Heart left ventricle (tissue), 16 donors: ENCODE measurements at regions not wholly inside any gene's neighbourhood (a gene's known extent, or its start where the extent isn't known, plus 50 kb on each side); places are given as distances from the start of the nearest gene placed in this dataset.

ENCODE experiments used
- ATAC-seq, 4 donors: fragments of 200-7000 bp; cut with Tn5 transposase; one replicate each; pipeline ENCODE4 v1.9.1; 2020 to 2022; ENCODE audit warnings: moderate library complexity in 4 of 4, mild to moderate bottlenecking in 3 of 4, moderate number of reproducible peaks in 1 of 4
- DNase-seq, 5 donors: peaks; one replicate each; pipeline ENCODE4 v3.0.0-alpha.2; 2020
- H3K27ac ChIP-seq, 12 donors: fragments of 200-600 bp; sonication (generic) in 4 of 12; one replicate each; pipeline versions ENCODE4 v1.5.0 to v1.8.0; 2016 to 2022; ENCODE audit warnings: mild to moderate bottlenecking in 2 of 12
- H3K27me3 ChIP-seq, 9 donors: fragments of 200-600 bp; sonication (generic) in 2 of 9; one replicate each; pipeline versions ENCODE4 v1.5.1 to v1.8.0; 2016 to 2022; ENCODE audit warnings: mild to moderate bottlenecking in 3 of 9
- H3K36me3 ChIP-seq, 9 donors: fragments of 200-600 bp; sonication (generic) in 2 of 9; one replicate each; pipeline versions ENCODE4 v1.5.0 to v1.8.0; 2018 to 2022; ENCODE audit warnings: mild to moderate bottlenecking in 2 of 9
- H3K4me1 ChIP-seq, 12 donors: fragments of 200-600 bp; sonication (generic) in 4 of 12; one replicate each; pipeline versions ENCODE4 v1.5.0 to v1.8.0; 2016 to 2022; ENCODE audit warnings: mild to moderate bottlenecking in 3 of 12
- H3K4me3 ChIP-seq, 12 donors: fragments of 200-600 bp; sonication (generic) in 4 of 12; one replicate each; pipeline versions ENCODE4 v1.5.0 to v1.8.0; 2017 to 2022; ENCODE audit warnings: mild to moderate bottlenecking in 9 of 12, moderate library complexity in 4 of 12
- H3K9me3 ChIP-seq, 12 donors: fragments of 200-600 bp; sonication (generic) in 4 of 12; one replicate each; pipeline versions ENCODE4 v1.5.0 to v1.8.0; 2016 to 2022; ENCODE audit warnings: mild to moderate bottlenecking in 1 of 12
- POLR2A ChIP-seq, 2 donors: fragments of 450-650 bp; IDR thresholded peaks; one replicate each; pipeline ENCODE4 v1.6.1; 2017; ENCODE audit warnings: antibody characterized with exemption in 2 of 2, mild to moderate bottlenecking in 2 of 2, moderate library complexity in 2 of 2
- WGBS, 4 donors: extraction: QIAGEN DNeasy Blood & Tissue Kit in 2 of 4; methylation state at CpG; one replicate each; pipeline versions ENCODE4 v1.1.5 to v1.1.7; 2013 to 2018; 5-methylcytosine and 5-hydroxymethylcytosine counted together
- intact Hi-C, 10 donors: fragments of 100-400 bp; cut with DNase I; formaldehyde crosslinking; loops; one replicate each; pipeline versions ENCODE4 v1.11.1 to v1.14.2; 2022
- TF ChIP-seq, protein P1 (sequence below), 12 donors: fragments of 200-600 bp; sonication (generic) in 4 of 12; IDR thresholded peaks; one replicate each; pipeline versions ENCODE4 v1.5.0 to v1.8.0; 2018 to 2022; ENCODE audit warnings: antibody characterized with exemption in 12 of 12, mild to moderate bottlenecking in 5 of 12
- donor health status: ischemic (EF 13 %, LVEDD 7.1; RV severe dilation, severe dysfunction).
- donor health status: healthy with polysubstance abuse.
- donor health status: DM: no; HTN: yes; CAD: no.
- donor health status: DM: no; HTN: no; CAD: no.
- donor health status: ischemic (EF 25% LVEDD 6.9; RV normal size, moderate dysfunction).
- donor health status: ischemic (EF 25% LVEDD 5.7; RV mildly dilated, moderate dysfunction).
- donor health status: healthy.
- donor health status: DM: yes; HTN: yes; CAD: no.
- donor health status: ischemic (EF 35%, LVEDD 5.7; RV mildly dilated, moderate dysfunction).
- donor health status: nonischemic (EF 11% LVEDD 7.7; RV severe dilation, severe dysfunction).
- donor health status: DM: yes; HTN: yes; CAD: no.
- donor health status: PGD.
- donor health status: ischemic (EF 29% LVEDD 5.4; RV normal size, mild dysfunction).
- donor health status: nonischemic (EF 23%, LVEDD 6.1; RV moderate dilation, normal function).

- no peak for DNase-seq
- H3K4me1 ChIP-seq = peaks cover 0 to 14% (median 2%) of the 10 kb centered on the region in 12 donors
- H3K9me3 ChIP-seq = peaks cover 0 to 4% (median 0%) of the 10 kb centered on the region in 12 donors
- TF ChIP-seq, protein P1, sequence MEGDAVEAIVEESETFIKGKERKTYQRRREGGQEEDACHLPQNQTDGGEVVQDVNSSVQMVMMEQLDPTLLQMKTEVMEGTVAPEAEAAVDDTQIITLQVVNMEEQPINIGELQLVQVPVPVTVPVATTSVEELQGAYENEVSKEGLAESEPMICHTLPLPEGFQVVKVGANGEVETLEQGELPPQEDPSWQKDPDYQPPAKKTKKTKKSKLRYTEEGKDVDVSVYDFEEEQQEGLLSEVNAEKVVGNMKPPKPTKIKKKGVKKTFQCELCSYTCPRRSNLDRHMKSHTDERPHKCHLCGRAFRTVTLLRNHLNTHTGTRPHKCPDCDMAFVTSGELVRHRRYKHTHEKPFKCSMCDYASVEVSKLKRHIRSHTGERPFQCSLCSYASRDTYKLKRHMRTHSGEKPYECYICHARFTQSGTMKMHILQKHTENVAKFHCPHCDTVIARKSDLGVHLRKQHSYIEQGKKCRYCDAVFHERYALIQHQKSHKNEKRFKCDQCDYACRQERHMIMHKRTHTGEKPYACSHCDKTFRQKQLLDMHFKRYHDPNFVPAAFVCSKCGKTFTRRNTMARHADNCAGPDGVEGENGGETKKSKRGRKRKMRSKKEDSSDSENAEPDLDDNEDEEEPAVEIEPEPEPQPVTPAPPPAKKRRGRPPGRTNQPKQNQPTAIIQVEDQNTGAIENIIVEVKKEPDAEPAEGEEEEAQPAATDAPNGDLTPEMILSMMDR (IDR thresholded peaks at IDR 0.05) = no peak
- TF ChIP-seq POLR2A (IDR thresholded peaks at IDR 0.05) = no peak
- no peak for ATAC-seq
- no peak overlapping the region for H3K4me3 ChIP-seq
- WGBS, 4 donors = 82 to 87% (median 83%) methylated on average over 5 of the region's 5 CpGs
- intact Hi-C loops = loop anchor here in 1 of 10 donors (10.0 kb wide), 1 partner anchor 56 kb away; no protein-coding TSS in a partner anchor
- H3K36me3 ChIP-seq = no peaks in the 10 kb centered on the region
- no peak overlapping the region for H3K27ac ChIP-seq
- no peaks in the 10 kb centered on the region for H3K27me3 ChIP-seq
These were observed 426.2 kb downstream of the SQOR start for GRCh38 chr15:46061002-46061401.

GRCh38 chr15:46077220-46077619 lies 442.4 kb downstream of the SQOR start:
- H3K27ac ChIP-seq = no peak overlapping the region
- WGBS, 4 donors = 79 to 84% (median 81%) methylated on average over 2 of the region's 2 CpGs
- H3K4me3 ChIP-seq = no peak overlapping the region
- DNase-seq (no peak), ATAC-seq (no peak)
- no peaks in the 10 kb centered on the region for H3K9me3 ChIP-seq
- no peaks in the 10 kb centered on the region for H3K36me3 ChIP-seq
- TF ChIP-seq, protein P1 (IDR thresholded peaks at IDR 0.05) = no peak
- no peak for TF ChIP-seq POLR2A (IDR thresholded peaks at IDR 0.05)
- H3K27me3 ChIP-seq = no peaks in the 10 kb centered on the region
- intact Hi-C loops = loop anchor here in 4 of 10 donors (5.0 to 10.0 kb wide), 4 partner anchors 155 to 362 kb away; no protein-coding TSS in a partner anchor
- peaks cover 0 to 13% (median 2%) of the 10 kb centered on the region in 12 donors for H3K4me1 ChIP-seq

DNA sequence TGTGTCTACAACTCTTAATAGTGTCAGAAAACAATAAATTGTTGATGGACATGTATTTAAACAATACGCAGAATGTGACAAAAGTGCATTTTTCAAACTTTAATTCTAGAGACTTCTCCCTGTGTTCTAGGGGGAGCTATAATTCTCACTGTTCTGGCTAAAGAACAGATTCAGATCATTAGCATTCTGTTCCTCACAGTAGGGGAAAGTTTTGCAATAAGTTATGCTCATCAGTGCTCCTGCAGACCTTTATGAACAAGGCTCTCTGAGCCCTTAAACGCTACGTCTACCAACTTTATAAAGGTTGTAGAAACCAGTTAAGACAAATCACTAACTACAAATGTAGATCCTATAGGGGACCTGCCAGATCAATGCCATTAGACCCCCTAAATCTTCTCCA lies 444.2 kb downstream of the SQOR start:
- Histone ChIP-seq H3K4me1 (peaks cover 0 to 13% (median 2%) of the 10 kb centered on the region in 12 donors), H3K4me3 (no peak overlapping the region), H3K27me3 (no peaks in the 10 kb centered on the region), H3K9me3 (no peaks in the 10 kb centered on the region), H3K27ac (no peak overlapping the region), H3K36me3 (no peaks in the 10 kb centered on the region)
- no peak for TF ChIP-seq POLR2A (IDR thresholded peaks at IDR 0.05)
- TF ChIP-seq, protein P1 (IDR thresholded peaks at IDR 0.05) = no peak
- DNase-seq (no peak), ATAC-seq (no peak)
- 91 to 98% (median 96%) methylated on average over 3 of the region's 3 CpGs for WGBS, 4 donors
- intact Hi-C loops = loop anchor here in 4 of 10 donors (5.0 to 10.0 kb wide), 4 partner anchors 157 to 364 kb away; no protein-coding TSS in a partner anchor

DNA sequence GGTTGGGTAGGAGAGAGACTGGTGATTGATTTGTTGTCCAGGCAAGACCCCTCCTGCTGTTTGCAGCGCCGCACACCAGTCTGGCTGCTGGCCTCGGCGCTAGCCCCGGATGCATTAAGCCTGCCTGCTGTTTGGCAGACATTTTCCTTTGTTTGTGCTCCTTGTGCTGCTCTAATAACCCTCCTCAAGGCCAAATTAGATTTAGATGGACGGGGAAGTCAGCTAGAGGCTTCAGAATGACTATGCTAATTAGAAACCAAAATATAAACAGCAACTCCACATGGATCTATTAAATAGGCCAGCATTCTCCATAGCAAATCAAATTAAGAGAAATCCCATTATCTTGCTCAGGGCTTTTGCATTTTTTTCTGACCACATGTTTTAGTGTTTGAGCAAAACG lies 445.2 kb downstream of the SQOR start:
- no peaks in the 10 kb centered on the region for H3K27me3 ChIP-seq
- H3K9me3 ChIP-seq = no peaks in the 10 kb centered on the region
- H3K27ac ChIP-seq = peak overlapping the region in 1 of 12 donors; percentile 16
- ATAC-seq (peak in 1 of 4 donors; percentile 44), DNase-seq (peak in 1 of 5 donors; percentile 62)
- TF ChIP-seq, protein P1 (IDR thresholded peaks at IDR 0.05) = no peak
- no peak for TF ChIP-seq POLR2A (IDR thresholded peaks at IDR 0.05)
- 22 to 35% (median 29%) methylated on average over 7 of the region's 7 CpGs for WGBS, 4 donors
- peaks cover 0 to 13% (median 2%) of the 10 kb centered on the region in 12 donors for H3K4me1 ChIP-seq
- no peaks in the 10 kb centered on the region for H3K36me3 ChIP-seq
- intact Hi-C loops = loop anchor here in 4 of 10 donors (10.0 kb wide), 3 partner anchors 85 to 285 kb away; no protein-coding TSS in a partner anchor
- no peak overlapping the region for H3K4me3 ChIP-seq
